VCaP (cell line): ENCODE measurements at regions not wholly inside any gene's neighbourhood (a gene's known extent, or its start where the extent isn't known, plus 50 kb on each side); places are given as distances from the start of the nearest gene placed in this dataset.
"Not testable (repeated sequence)": the region's sequence is repeated elsewhere in the genome, so short reads cannot be mapped to it uniquely, and the experiment has no call there.

Experiments used
- H3K27ac ChIP-seq: fragments of 450-650 bp; 2 replicates; pipeline ENCODE4 v1.5.1; 2017
- CTCF ChIP-seq: fragments of 450-650 bp; conservative IDR thresholded peaks from 2 replicates; pipeline ENCODE4 v1.5.1; 2017; ENCODE audit warnings: mild to moderate bottlenecking, moderate library complexity

DNA sequence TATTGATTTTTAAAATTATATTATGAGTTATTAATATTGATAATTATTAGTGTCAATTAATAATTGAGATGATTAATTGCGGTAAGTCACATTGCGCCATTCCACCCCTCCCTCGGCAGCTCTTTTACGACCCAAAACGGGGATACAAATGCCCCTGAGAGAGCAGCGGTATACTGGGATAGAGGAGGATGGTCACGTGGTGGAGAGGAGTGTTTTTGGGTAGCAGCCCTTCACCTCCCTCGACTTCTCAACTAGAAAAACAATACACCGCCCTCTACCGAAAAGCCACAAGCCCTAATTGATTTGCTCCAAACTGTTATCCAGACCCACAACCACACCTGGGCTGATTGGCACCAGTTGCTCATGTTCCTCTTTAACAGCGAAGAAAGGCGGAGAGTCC lies 71.0 kb downstream of the DAPL1 start:
- not testable (repeated sequence) for H3K27ac ChIP-seq

GRCh38 chr2:158867531-158868191 lies 72.5 kb downstream of the DAPL1 start:
- H3K27ac ChIP-seq = not testable (repeated sequence)

GRCh38 chr2:158868386-158868785 lies 73.3 kb downstream of the DAPL1 start:
- not testable (repeated sequence) for H3K27ac ChIP-seq

GRCh38 chr2:158869122-158869521 lies 74.0 kb downstream of the DAPL1 start:
- TF ChIP-seq CTCF = 0 out of 2 replicates have a peak, but pooled peaks have one; percentile 9

GRCh38 chr2:158869609-158870008 lies 74.5 kb downstream of the DAPL1 start:
- not testable (repeated sequence) for H3K27ac ChIP-seq

More at GRCh38 chr2:158869122-158869521, 74.0 kb downstream of the DAPL1 start:
- not testable (repeated sequence) for H3K27ac ChIP-seq

DNA sequence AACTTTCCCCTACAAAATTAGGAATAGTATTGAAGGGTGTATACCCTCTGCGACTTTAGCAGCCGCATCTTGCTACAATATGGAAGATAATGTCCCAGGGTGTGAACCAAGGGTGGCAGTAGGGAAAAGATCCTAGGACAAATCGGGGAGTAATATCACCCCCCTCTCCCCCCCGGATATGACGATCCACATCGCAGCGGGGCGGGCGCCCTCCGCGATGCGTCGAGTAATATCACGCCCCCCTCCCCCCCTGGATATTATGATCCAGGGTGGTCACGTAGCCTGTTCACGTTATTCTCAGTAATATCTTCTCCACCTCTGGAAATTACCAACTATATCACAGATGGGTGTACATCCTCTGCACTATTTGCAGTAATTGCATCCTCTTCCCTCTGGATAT lies 82.9 kb downstream of the DAPL1 start:
- TF ChIP-seq CTCF = no peak
- H3K27ac ChIP-seq = no peak overlapping the region

DNA sequence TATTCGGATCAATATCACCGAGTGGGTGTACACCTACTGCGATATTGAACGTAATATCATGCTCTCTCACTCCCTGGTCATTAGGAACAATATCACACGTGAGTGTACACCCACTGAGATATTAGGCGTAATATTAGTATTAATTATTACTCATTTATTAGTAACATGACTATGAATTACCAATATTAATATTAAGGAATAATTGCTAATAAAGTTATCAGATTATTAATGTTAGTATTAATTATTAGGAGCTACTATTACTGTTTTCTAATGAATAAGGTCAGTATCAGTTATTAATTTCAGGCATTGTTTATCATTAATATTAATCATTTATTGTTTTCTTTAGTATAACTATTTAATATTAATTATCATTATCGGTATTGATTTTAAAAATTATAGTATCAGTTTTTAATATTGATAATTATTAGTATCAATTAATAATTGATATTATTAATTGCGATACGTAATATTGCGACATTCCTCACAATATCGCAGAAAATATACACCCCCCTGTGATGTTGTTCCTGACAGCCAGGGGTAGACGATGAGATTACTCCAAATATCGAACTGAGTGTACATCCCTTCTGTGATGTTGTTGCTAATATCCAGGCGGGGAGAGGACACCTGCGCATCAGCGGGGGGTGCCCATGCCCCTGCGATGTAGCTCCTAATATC lies 84.2 kb downstream of the DAPL1 start:
- no peak overlapping the region for H3K27ac ChIP-seq
- TF ChIP-seq CTCF = no peak

GRCh38 chr2:158882297-158882696 lies 86.1 kb upstream of the TANC1 start:
- H3K27ac ChIP-seq = no peak overlapping the region
- TF ChIP-seq CTCF = no peak

GRCh38 chr2:158884552-158884951 lies 83.9 kb upstream of the TANC1 start:
- H3K27ac ChIP-seq = not testable (repeated sequence)

DNA sequence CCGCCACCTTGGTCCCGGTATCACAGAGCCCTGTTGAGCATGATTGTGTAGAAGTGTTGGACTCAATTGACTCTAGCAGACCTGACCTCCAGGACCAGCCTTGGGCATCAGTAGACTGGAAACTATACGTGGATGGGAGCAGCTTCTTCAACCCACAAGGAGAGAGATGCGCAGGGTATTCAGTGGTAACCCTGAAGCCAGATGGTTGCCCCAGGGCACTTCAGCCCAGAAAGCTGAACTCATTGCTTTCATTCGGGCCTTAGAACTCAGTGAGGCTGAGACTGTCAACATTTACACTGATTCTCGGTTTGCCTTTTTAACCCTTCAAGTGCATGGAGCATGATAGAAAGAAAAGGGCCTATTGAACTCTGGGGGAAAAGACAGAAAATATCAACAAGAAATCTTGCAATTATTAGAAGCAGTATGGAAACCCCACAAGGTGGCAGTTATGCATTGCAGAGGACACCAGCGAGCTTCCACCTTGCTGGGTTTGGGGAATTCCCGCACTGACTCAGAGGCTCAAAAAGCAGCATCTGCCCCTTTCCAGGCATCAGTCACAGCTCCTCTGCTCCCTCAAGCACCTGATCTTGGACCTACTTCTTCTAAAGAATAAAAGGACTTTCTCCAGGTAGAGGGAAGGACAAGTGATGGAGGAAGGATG lies 83.3 kb upstream of the TANC1 start:
- H3K27ac ChIP-seq = peak overlapping the region; percentile 39
- TF ChIP-seq CTCF = peak; percentile 26; the same call in 1 of the 2 replicates

DNA sequence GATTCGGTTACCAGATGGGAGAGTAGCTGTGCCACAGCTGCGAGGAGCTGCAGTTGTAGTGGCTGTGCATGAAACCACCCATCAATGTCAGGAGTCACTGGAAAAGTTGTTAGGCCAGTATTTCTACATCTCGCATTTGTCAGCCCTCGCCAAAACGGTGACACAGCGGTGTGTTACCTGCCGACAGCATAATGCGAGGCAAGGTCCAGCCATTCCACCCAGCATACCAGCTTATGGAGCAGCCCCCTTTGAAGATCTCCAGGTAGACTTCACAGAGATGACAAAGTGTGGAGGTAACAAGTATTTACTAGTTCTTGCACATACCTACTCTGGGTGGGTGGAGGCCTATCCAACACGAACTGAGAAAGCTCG lies 82.8 kb upstream of the TANC1 start:
- H3K27ac ChIP-seq = peak overlapping the region; percentile 39
